ENCODE measurements at regions not wholly inside any gene's neighbourhood (a gene's known extent, or its start where the extent isn't known, plus 50 kb on each side); places are given as distances from the start of the nearest gene placed in this dataset.

- no peak overlapping the region for H3K4me3 Mint-ChIP-seq (ENCODE audit: unreplicated experiment)
- H3K27me3 Mint-ChIP-seq (ENCODE audit: insufficient read depth, unreplicated experiment): no peaks in the 10 kb centered on the region
- POLR2A ChIA-PET: interaction anchor here (0.6 kb wide), 1 partner anchor 122 kb away, joined by 3 read pairs; no protein-coding TSS in a partner anchor
- H3K27ac Mint-ChIP-seq (ENCODE audit: low read depth, unreplicated experiment): no peak overlapping the region
- CTCF ChIA-PET: interaction anchor here (0.7 kb wide), 1 partner anchor 1382 kb away, joined by 3 read pairs; no protein-coding TSS in a partner anchor
- intact Hi-C loops (cut with micrococcal nuclease): no loop called here
- H3K36me3 Mint-ChIP-seq (ENCODE audit: insufficient read depth, unreplicated experiment): no peaks in the 10 kb centered on the region
- TF ChIP-seq CTCF (IDR thresholded peaks at IDR 0.05; ENCODE audit: unreplicated experiment): no peak
- no TSS peak for BruUV-seq (replicated peaks)
- peaks cover 28% of the 10 kb centered on the region for H3K9me3 Mint-ChIP-seq (ENCODE audit: unreplicated experiment)
- no peaks in the 10 kb centered on the region for H3K4me1 Mint-ChIP-seq (ENCODE audit: insufficient read depth, unreplicated experiment)
- DNase-seq (ENCODE audit: unreplicated experiment): no peak
Measured at GRCh38 chr18:78602430-78602829, 377.2 kb upstream of the SALL3 start.

GRCh38 chr18:78603102-78603983 lies 376.3 kb upstream of the SALL3 start:
- ChIA-PET CTCF (no interaction called here), POLR2A (interaction anchor here (0.7 kb wide), 1 partner anchor 162 kb away, joined by 3 read pairs; no protein-coding TSS in a partner anchor)
- intact Hi-C loops (cut with micrococcal nuclease): no loop called here
- no peaks in the 10 kb centered on the region for H3K4me1 Mint-ChIP-seq (ENCODE audit: insufficient read depth, unreplicated experiment)
- DNase-seq (ENCODE audit: unreplicated experiment): no peak
- H3K9me3 Mint-ChIP-seq (ENCODE audit: unreplicated experiment): peaks cover 28% of the 10 kb centered on the region
- H3K27ac Mint-ChIP-seq (ENCODE audit: low read depth, unreplicated experiment): no peak overlapping the region
- no TSS peak for BruUV-seq (replicated peaks)
- no peaks in the 10 kb centered on the region for H3K27me3 Mint-ChIP-seq (ENCODE audit: insufficient read depth, unreplicated experiment)
- no peaks in the 10 kb centered on the region for H3K36me3 Mint-ChIP-seq (ENCODE audit: insufficient read depth, unreplicated experiment)
- no peak overlapping the region for H3K4me3 Mint-ChIP-seq (ENCODE audit: unreplicated experiment)
- no peak for TF ChIP-seq CTCF (IDR thresholded peaks at IDR 0.05; ENCODE audit: unreplicated experiment)

GRCh38 chr18:78605255-78605654 lies 374.4 kb upstream of the SALL3 start:
- CTCF ChIA-PET: interaction anchor here (1.0 kb wide), 1 partner anchor 18 kb away, joined by 3 read pairs; no protein-coding TSS in a partner anchor
- no peak overlapping the region for H3K4me3 Mint-ChIP-seq (ENCODE audit: unreplicated experiment)

More at GRCh38 chr18:78605255-78605654, 374.4 kb upstream of the SALL3 start:
- Mint-ChIP-seq H3K4me1 (ENCODE audit: insufficient read depth, unreplicated experiment) (no peaks in the 10 kb centered on the region), H3K9me3 (ENCODE audit: unreplicated experiment) (peaks cover 28% of the 10 kb centered on the region), H3K27me3 (ENCODE audit: insufficient read depth, unreplicated experiment) (no peaks in the 10 kb centered on the region), H3K36me3 (ENCODE audit: insufficient read depth, unreplicated experiment) (no peaks in the 10 kb centered on the region), H3K27ac (ENCODE audit: low read depth, unreplicated experiment) (no peak overlapping the region)
- POLR2A ChIA-PET: no interaction called here
- TF ChIP-seq CTCF (IDR thresholded peaks at IDR 0.05; ENCODE audit: unreplicated experiment): no peak
- intact Hi-C loops (cut with micrococcal nuclease): no loop called here
- DNase-seq (ENCODE audit: unreplicated experiment): no peak
- BruUV-seq (replicated peaks): no TSS peak

Measured in MCF 10A (cell line).